PC-9 (cell line): ENCODE measurements at regions not wholly inside any gene's neighbourhood (a gene's known extent, or its start where the extent isn't known, plus 50 kb on each side); places are given as distances from the start of the nearest gene placed in this dataset.

Experiments
- BruUV-seq: library from RNA; stranded (reverse); fragments of 400-500 nt; replicated peaks from 2 replicates; lab custom pipeline; 2021; lab: Mats Ljungman, UMichigan
- CTCF ChIA-PET: fragments of 300-600 bp; sonication (Branson Sonifier 250); formaldehyde crosslinking; loops from one replicate; lab custom pipeline; 2022; ENCODE audit warnings: antibody characterized with exemption; lab: Charles Lee
- POLR2A ChIA-PET: fragments of 300-600 bp; sonication (Branson Sonifier 250); formaldehyde crosslinking; loops from one replicate; lab custom pipeline; 2022; ENCODE audit warnings: antibody characterized with exemption; ENCODE audit not compliant: unreplicated experiment; lab: Charles Lee
- DNase-seq, 2 experiments: peaks; one replicate each; pipeline versions ENCODE4 v3.0.0 to v3.0.0-alpha.2; 2015 to 2022; ENCODE audit warnings: mixed read lengths in 1 of 2
- H2AFZ ChIP-seq: fragments of 200-600 bp; sonication (generic); 2 replicates; pipeline ENCODE4 v1.8.1; 2017; ENCODE audit warnings: antibody characterized with exemption
- H3F3A ChIP-seq: fragments of 200-600 bp; sonication (generic); 2 replicates; pipeline ENCODE4 v1.8.1; 2017; ENCODE audit warnings: antibody characterized with exemption, mild to moderate bottlenecking, low read depth; ENCODE audit not compliant: insufficient read depth
- H3K27ac ChIP-seq: fragments of 200-600 bp; sonication (generic); 2 replicates; pipeline ENCODE4 v1.6.1; 2016; ENCODE audit warnings: mixed run types
- H3K27me3 ChIP-seq: fragments of 200-600 bp; sonication (generic); 2 replicates; pipeline ENCODE4 v1.6.1; 2016; ENCODE audit warnings: low read depth, mixed run types; ENCODE audit not compliant: insufficient read depth
- H3K36me3 ChIP-seq: fragments of 200-600 bp; sonication (generic); 2 replicates; pipeline ENCODE4 v1.6.1; 2016; ENCODE audit warnings: low read depth, mixed run types
- H3K4me1 ChIP-seq: fragments of 200-600 bp; sonication (generic); replicated peaks from 2 replicates; pipeline ENCODE4 v1.6.1; 2016; ENCODE audit warnings: mixed run types; ENCODE audit not compliant: insufficient read depth
- H3K4me2 ChIP-seq: fragments of 200-600 bp; sonication (generic); 2 replicates; pipeline ENCODE4 v1.6.1; 2017; ENCODE audit warnings: mixed run types
- H3K4me3 ChIP-seq: fragments of 200-600 bp; sonication (generic); 2 replicates; pipeline ENCODE4 v1.6.1; 2016; ENCODE audit warnings: mixed run types
- H3K79me2 ChIP-seq: fragments of 200-600 bp; sonication (generic); 2 replicates; pipeline ENCODE4 v1.6.1; 2017; ENCODE audit warnings: low read depth, mixed run types
- H3K9me2 ChIP-seq: fragments of 200-600 bp; sonication (generic); 2 replicates; pipeline ENCODE4 v1.8.1; 2017; ENCODE audit warnings: mild to moderate bottlenecking; ENCODE audit not compliant: insufficient read depth
- H3K9me3 ChIP-seq: fragments of 200-600 bp; sonication (generic); 2 replicates; pipeline ENCODE4 v1.8.1; 2016; ENCODE audit warnings: low read depth; ENCODE audit not compliant: insufficient read depth
- H4K20me1 ChIP-seq: fragments of 200-600 bp; sonication (generic); 2 replicates; pipeline ENCODE4 v1.8.1; 2017; ENCODE audit not compliant: insufficient read depth
- CTCF ChIP-seq: fragments of 200-600 bp; sonication (generic); conservative IDR thresholded peaks from 2 replicates; pipeline ENCODE4 v1.6.1; 2017; ENCODE audit warnings: mixed run types, antibody characterized with exemption, mild to moderate bottlenecking, moderate library complexity
- EZH2 ChIP-seq: fragments of 200-600 bp; sonication (generic); IDR thresholded peaks from 2 replicates; pipeline ENCODE4 v1.8.0; 2017; ENCODE audit warnings: antibody characterized with exemption, low read depth
- intact Hi-C: fragments of 100-400 bp; cut with micrococcal nuclease; formaldehyde crosslinking; loops from one replicate; pipeline ENCODE4 v1.10.0; 2022; ENCODE audit not compliant: unreplicated experiment

DNA sequence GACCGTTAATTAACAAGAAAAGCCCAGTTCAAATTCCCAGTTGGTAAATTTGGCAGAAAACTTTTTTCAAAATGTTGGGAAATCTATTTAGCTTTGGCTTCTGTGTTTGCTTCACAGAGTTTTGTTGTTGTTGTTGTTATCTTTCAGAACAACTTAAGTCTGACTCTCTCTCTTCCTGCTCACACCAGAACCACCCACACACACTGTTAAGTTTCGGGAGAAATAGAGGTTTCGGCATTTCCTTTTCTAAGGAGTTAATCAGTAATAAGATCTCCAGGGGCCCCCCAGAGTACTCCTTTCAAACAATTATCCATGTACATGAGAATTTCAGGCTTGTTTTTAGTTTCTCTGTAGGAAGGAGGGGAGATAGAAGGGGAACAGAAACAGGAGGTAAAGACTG, 106.2 kb upstream of the PTCHD1 start:
- POLR2A ChIA-PET, result no interaction called here
- TF ChIP-seq CTCF (no peak), EZH2 (no peak)
- H3K4me3 ChIP-seq, result no peak overlapping the region

DNA sequence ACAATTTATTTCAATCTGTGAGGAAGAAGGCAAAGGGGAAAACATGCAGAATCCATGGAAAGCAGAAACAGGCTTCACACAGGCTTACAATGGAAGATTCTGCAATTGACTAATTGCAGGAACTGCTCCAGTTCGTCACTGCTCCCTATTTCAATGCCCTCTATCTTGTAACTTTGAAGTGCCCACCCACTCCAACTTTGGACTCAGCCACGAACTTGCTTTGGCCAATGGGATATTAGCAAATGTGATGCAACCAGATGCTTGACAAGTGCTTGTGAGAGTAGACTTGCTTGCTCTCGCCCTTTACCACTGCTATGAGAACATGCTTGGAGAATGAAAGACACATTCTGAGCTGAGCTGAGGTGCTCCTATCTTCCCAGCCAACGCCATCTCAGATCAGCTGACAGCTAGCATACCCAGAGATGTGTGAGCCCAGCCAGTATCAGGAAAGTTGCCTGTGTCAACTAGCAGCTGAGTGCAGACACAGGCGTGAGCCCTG, 105.7 kb upstream of the PTCHD1 start:
- Histone ChIP-seq H2AFZ (no peak overlapping the region), H3K9me2 (no peaks in the 10 kb centered on the region), H3K4me2 (no peak overlapping the region), H3F3A (no peaks in the 10 kb centered on the region), H4K20me1 (no peaks in the 10 kb centered on the region), H3K36me3 (no peaks in the 10 kb centered on the region), H3K4me1 (no peaks in the 10 kb centered on the region), H3K27ac (no peak overlapping the region), H3K79me2 (no peaks in the 10 kb centered on the region), H3K27me3 (no peaks in the 10 kb centered on the region), H3K4me3 (no peak overlapping the region), H3K9me3 (no peaks in the 10 kb centered on the region)
- no peak for DNase-seq
- TF ChIP-seq EZH2 (no peak), CTCF (no peak)
- POLR2A ChIA-PET, result no interaction called here
- BruUV-seq, result no TSS peak
- CTCF ChIA-PET, result no interaction called here
- intact Hi-C loops, result no loop called here

More for the DNA sequence above, 106.2 kb upstream of the PTCHD1 start:
- Histone ChIP-seq H3F3A (no peaks in the 10 kb centered on the region), H4K20me1 (no peaks in the 10 kb centered on the region), H2AFZ (no peak overlapping the region), H3K4me2 (no peak overlapping the region), H3K4me1 (no peaks in the 10 kb centered on the region), H3K9me3 (no peaks in the 10 kb centered on the region), H3K27me3 (no peaks in the 10 kb centered on the region), H3K79me2 (no peaks in the 10 kb centered on the region), H3K36me3 (no peaks in the 10 kb centered on the region), H3K27ac (no peak overlapping the region), H3K9me2 (no peaks in the 10 kb centered on the region)
- BruUV-seq, result no TSS peak
- CTCF ChIA-PET, result no interaction called here
- intact Hi-C loops, result no loop called here
- DNase-seq, result no peak

- no peaks in the 10 kb centered on the region for H3F3A ChIP-seq
- no peak for DNase-seq
- ChIA-PET CTCF (no interaction called here), POLR2A (no interaction called here)
- no peak overlapping the region for H3K27ac ChIP-seq
- no peaks in the 10 kb centered on the region for H3K27me3 ChIP-seq
- H2AFZ ChIP-seq, result no peak overlapping the region
- H3K36me3 ChIP-seq, result no peaks in the 10 kb centered on the region
- no peaks in the 10 kb centered on the region for H3K9me3 ChIP-seq
- H3K4me3 ChIP-seq, result no peak overlapping the region
- H3K4me2 ChIP-seq, result no peak overlapping the region
- no peaks in the 10 kb centered on the region for H3K4me1 ChIP-seq
- intact Hi-C loops, result no loop called here
- H3K79me2 ChIP-seq, result no peaks in the 10 kb centered on the region
- no peaks in the 10 kb centered on the region for H3K9me2 ChIP-seq
- TF ChIP-seq EZH2 (no peak), CTCF (no peak)
- H4K20me1 ChIP-seq, result no peaks in the 10 kb centered on the region
- no TSS peak for BruUV-seq
Observed at GRCh38 chrX:23235051-23235450, 99.6 kb upstream of the PTCHD1 start.
